ENCODE measurements at regions not wholly inside any gene's neighbourhood (a gene's known extent, or its start where the extent isn't known, plus 50 kb on each side); places are given as distances from the start of the nearest gene placed in this dataset.

DNA sequence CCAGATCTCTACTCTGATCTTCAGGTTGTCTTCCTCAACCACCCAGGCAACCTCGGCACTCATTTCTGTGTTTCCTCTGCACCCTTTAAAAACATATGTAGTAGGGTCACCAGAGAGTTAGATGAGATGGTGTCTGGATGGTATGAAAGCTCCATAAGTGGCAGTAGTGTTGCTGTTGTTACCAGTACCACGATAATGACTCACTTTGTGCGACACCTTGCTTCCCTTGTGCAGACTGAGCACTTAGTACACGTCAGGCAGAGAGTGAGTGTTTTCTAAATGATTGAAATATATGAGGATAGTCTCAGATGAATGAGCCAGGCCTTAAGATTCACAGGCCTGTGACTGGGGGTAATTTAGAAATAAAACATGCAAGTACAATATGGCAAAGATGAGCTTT, 188.7 kb downstream of the MAF start:
- Histone ChIP-seq H4K20me1 (ENCODE audit: control insufficient read depth, extremely low read depth, insufficient read depth, low read length) (no peaks in the 10 kb centered on the region), H3K27me3 (ENCODE audit: control insufficient read depth, extremely low read depth, insufficient read depth, low read length) (no peaks in the 10 kb centered on the region), H3K4me2 (ENCODE audit: control insufficient read depth, extremely low read depth, insufficient read depth, low read depth, low read length) (no peak overlapping the region), H3K79me2 (ENCODE audit: control insufficient read depth, insufficient read depth, low read length) (no peaks in the 10 kb centered on the region), H3K9me1 (ENCODE audit: control insufficient read depth, extremely low read depth, insufficient read depth, low read length) (no peaks in the 10 kb centered on the region), H3K9ac (ENCODE audit: control insufficient read depth, extremely low read depth, insufficient read depth, low read length) (no peak overlapping the region), H3K4me1 (ENCODE audit: control insufficient read depth, extremely low read depth, insufficient read depth, low read length) (peaks cover 3% of the 10 kb centered on the region), H3K36me3 (ENCODE audit: control insufficient read depth in 2 of 2, extremely low read depth in 1 of 2, insufficient read depth in 2 of 2, low read length in 2 of 2) (no peaks in the 10 kb centered on the region), H2AFZ (ENCODE audit: control insufficient read depth, low read length) (no peak overlapping the region), H3K27ac (ENCODE audit: control insufficient read depth, insufficient read depth, low read length) (no peak overlapping the region), H3K4me3 (ENCODE audit: control insufficient read depth in 2 of 3, extremely low read depth in 1 of 3, insufficient read depth in 2 of 3, low read depth in 1 of 3, low read length in 3 of 3) (no peak overlapping the region), H3K9me3 (ENCODE audit: control insufficient read depth, low read depth, low read length) (no peaks in the 10 kb centered on the region)
- dilution Hi-C loops (cut with MboI; ENCODE audit: extremely low pct_ligation_motif_present, low sequenced_read_pairs): no loop called here
- TF ChIP-seq CTCF (optimal IDR thresholded peaks at IDR 0.05 in 1 of 3, IDR thresholded peaks at IDR 0.05 in 1 of 3, conservative IDR thresholded peaks at IDR 0.05 in 1 of 3; ENCODE audit: extremely low read depth in 1 of 3, insufficient read depth in 2 of 3, low read length in 3 of 3) (no peak), EZH2 (IDR thresholded peaks at IDR 0.05; ENCODE audit: low read length) (no peak)
- DNase-seq (ENCODE audit: low read depth, low spot score) (no peak), FAIRE-seq (no peak)

DNA sequence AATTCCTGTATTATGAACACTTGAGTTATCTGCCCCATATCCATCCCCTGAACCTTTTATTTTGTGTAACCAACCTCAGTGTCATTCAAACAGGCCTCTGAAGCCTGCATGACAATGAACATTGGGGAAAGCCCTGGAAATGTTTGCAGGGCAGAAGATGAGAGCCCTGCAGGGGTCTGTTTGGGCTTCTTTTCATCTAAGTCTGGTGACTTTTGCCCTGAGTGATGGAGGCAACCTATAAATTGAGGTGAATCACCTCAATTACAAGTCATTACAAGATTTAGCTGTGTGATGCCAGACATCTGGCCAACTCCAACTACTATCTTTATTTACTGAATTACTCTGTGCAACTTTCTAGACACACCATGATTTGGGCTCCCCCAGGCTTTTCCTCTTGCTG, 189.2 kb downstream of the MAF start:
- peaks cover 6% of the 10 kb centered on the region for H3K4me1 ChIP-seq (ENCODE audit: control insufficient read depth, extremely low read depth, insufficient read depth, low read length)
- no peak overlapping the region for H3K27ac ChIP-seq (ENCODE audit: control insufficient read depth, insufficient read depth, low read length)
- no peaks in the 10 kb centered on the region for H4K20me1 ChIP-seq (ENCODE audit: control insufficient read depth, extremely low read depth, insufficient read depth, low read length)
- H3K9ac ChIP-seq (ENCODE audit: control insufficient read depth, extremely low read depth, insufficient read depth, low read length): no peak overlapping the region
- FAIRE-seq (no peak), DNase-seq (ENCODE audit: low read depth, low spot score) (no peak)
- H3K79me2 ChIP-seq (ENCODE audit: control insufficient read depth, insufficient read depth, low read length): no peaks in the 10 kb centered on the region
- H3K9me3 ChIP-seq (ENCODE audit: control insufficient read depth, low read depth, low read length): no peaks in the 10 kb centered on the region
- H3K4me3 ChIP-seq (ENCODE audit: control insufficient read depth in 2 of 3, extremely low read depth in 1 of 3, insufficient read depth in 2 of 3, low read depth in 1 of 3, low read length in 3 of 3): no peak overlapping the region
- dilution Hi-C loops (cut with MboI; ENCODE audit: extremely low pct_ligation_motif_present, low sequenced_read_pairs): no loop called here
- no peak for TF ChIP-seq EZH2 (IDR thresholded peaks at IDR 0.05; ENCODE audit: low read length)
- TF ChIP-seq CTCF (optimal IDR thresholded peaks at IDR 0.05 in 1 of 3, IDR thresholded peaks at IDR 0.05 in 1 of 3, conservative IDR thresholded peaks at IDR 0.05 in 1 of 3; ENCODE audit: extremely low read depth in 1 of 3, insufficient read depth in 2 of 3, low read length in 3 of 3): no peak
- H3K9me1 ChIP-seq (ENCODE audit: control insufficient read depth, extremely low read depth, insufficient read depth, low read length): no peaks in the 10 kb centered on the region
- H2AFZ ChIP-seq (ENCODE audit: control insufficient read depth, low read length): no peak overlapping the region
- no peaks in the 10 kb centered on the region for H3K36me3 ChIP-seq (ENCODE audit: control insufficient read depth in 2 of 2, extremely low read depth in 1 of 2, insufficient read depth in 2 of 2, low read length in 2 of 2)
- no peaks in the 10 kb centered on the region for H3K27me3 ChIP-seq (ENCODE audit: control insufficient read depth, extremely low read depth, insufficient read depth, low read length)
- no peak overlapping the region for H3K4me2 ChIP-seq (ENCODE audit: control insufficient read depth, extremely low read depth, insufficient read depth, low read depth, low read length)

Measured in keratinocyte (primary cell).